ENCODE measurements at regions not wholly inside any gene's neighbourhood (a gene's known extent, or its start where the extent isn't known, plus 50 kb on each side); places are given as distances from the start of the nearest gene placed in this dataset.

DNA sequence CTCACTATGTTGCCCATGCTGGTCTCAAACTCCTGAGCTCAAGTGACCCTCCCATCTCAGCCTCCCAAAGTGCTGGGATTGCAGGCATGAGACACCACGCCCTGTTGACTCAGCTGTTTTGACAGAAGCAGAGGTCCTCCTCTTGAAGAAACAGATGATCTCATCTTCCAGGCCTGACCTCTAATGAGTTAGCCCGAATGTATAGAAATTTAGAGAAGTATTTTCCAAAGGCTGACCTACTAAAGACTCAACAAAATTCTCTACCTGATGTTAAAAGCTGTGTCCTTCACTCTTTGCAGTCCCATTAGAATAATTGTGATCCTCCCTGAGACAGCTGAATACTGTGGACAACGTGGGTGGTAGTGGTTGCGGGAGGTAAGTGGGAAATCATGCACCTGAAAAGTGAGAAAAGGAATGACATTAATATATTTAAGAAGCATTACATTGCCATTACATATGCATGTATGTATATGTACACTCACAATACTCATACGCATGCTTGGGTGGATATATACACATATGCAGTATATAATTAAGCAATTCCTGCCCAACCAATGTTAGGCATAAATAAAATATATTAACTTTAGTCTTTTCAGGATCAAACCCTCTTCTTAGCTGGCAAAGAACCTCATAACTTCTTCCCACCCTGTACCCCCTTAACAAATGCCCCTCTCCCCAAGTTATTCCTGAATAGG, 204.6 kb upstream of the NR2F2 start:
- Histone ChIP-seq H3K27ac (ENCODE audit: low read depth, low read length) (no peak overlapping the region), H4K20me1 (ENCODE audit: control insufficient read depth, insufficient read depth, low read depth, low read length) (no peaks in the 10 kb centered on the region), H3K4me3 (ENCODE audit: low read length) (no peak overlapping the region), H3K9me2 (replicated peaks; ENCODE audit: control insufficient read depth, low read length) (no peaks in the 10 kb centered on the region), H3K4me2 (ENCODE audit: low read length) (no peak overlapping the region), H3K9me3 (ENCODE audit: control insufficient read depth, insufficient read depth, low read length) (peaks cover 5% of the 10 kb centered on the region; the same call in 1 of the 2 replicates), H3F3A (ENCODE audit: control insufficient read depth, insufficient read depth) (no peaks in the 10 kb centered on the region), H3K27me3 (ENCODE audit: control insufficient read depth, low read length) (no peaks in the 10 kb centered on the region), H3K36me3 (ENCODE audit: control insufficient read depth, low read length) (no peaks in the 10 kb centered on the region), H3K4me1 (ENCODE audit: control insufficient read depth, low read length) (no peaks in the 10 kb centered on the region), H3K79me2 (ENCODE audit: control insufficient read depth, low read length) (no peaks in the 10 kb centered on the region)
- no peak for TF ChIP-seq EZH2phosphoT487 (IDR thresholded peaks at IDR 0.05; ENCODE audit: borderline replicate concordance, low read length)
- TF ChIP-seq, protein P1, sequence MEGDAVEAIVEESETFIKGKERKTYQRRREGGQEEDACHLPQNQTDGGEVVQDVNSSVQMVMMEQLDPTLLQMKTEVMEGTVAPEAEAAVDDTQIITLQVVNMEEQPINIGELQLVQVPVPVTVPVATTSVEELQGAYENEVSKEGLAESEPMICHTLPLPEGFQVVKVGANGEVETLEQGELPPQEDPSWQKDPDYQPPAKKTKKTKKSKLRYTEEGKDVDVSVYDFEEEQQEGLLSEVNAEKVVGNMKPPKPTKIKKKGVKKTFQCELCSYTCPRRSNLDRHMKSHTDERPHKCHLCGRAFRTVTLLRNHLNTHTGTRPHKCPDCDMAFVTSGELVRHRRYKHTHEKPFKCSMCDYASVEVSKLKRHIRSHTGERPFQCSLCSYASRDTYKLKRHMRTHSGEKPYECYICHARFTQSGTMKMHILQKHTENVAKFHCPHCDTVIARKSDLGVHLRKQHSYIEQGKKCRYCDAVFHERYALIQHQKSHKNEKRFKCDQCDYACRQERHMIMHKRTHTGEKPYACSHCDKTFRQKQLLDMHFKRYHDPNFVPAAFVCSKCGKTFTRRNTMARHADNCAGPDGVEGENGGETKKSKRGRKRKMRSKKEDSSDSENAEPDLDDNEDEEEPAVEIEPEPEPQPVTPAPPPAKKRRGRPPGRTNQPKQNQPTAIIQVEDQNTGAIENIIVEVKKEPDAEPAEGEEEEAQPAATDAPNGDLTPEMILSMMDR (IDR thresholded peaks at IDR 0.05; ENCODE audit: low read depth, low read length, poor library complexity, severe bottlenecking): no peak

- Histone ChIP-seq H3K9me3 (ENCODE audit: control insufficient read depth, insufficient read depth, low read length) (peaks cover 5% of the 10 kb centered on the region; the same call in 1 of the 2 replicates), H4K20me1 (ENCODE audit: control insufficient read depth, insufficient read depth, low read depth, low read length) (no peaks in the 10 kb centered on the region), H3K4me1 (ENCODE audit: control insufficient read depth, low read length) (no peaks in the 10 kb centered on the region), H3K27ac (ENCODE audit: low read depth, low read length) (no peak overlapping the region), H3K27me3 (ENCODE audit: control insufficient read depth, low read length) (no peaks in the 10 kb centered on the region), H3K4me2 (ENCODE audit: low read length) (no peak overlapping the region), H3F3A (ENCODE audit: control insufficient read depth, insufficient read depth) (no peaks in the 10 kb centered on the region), H3K36me3 (ENCODE audit: control insufficient read depth, low read length) (no peaks in the 10 kb centered on the region), H3K9me2 (replicated peaks; ENCODE audit: control insufficient read depth, low read length) (no peaks in the 10 kb centered on the region), H3K4me3 (ENCODE audit: low read length) (no peak overlapping the region), H3K79me2 (ENCODE audit: control insufficient read depth, low read length) (no peaks in the 10 kb centered on the region)
- no peak for TF ChIP-seq EZH2phosphoT487 (IDR thresholded peaks at IDR 0.05; ENCODE audit: borderline replicate concordance, low read length)
- TF ChIP-seq, protein P1 (IDR thresholded peaks at IDR 0.05; ENCODE audit: low read depth, low read length, poor library complexity, severe bottlenecking): no peak
Measured at GRCh38 chr15:96126859-96127258, 203.6 kb upstream of the NR2F2 start.

DNA sequence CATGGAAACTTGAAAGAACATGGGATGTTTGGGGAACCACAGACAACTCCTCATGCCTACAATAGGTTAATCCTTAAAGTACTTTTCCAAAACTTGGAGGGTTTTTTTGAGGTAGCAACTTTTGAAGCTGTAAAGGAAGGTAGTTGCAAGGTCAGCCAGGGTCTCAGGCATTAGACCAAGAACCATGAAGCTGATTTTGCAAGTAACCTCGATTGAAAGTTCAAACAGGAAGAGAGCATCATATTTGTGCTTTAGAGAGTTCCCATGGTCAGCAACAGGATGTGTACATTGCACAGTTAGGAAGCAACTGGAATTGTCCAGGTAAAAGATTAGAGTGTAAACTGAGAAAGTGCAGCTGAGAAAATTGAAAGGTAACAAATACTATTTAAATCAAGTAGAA, 199.8 kb upstream of the NR2F2 start:
- TF ChIP-seq, protein P1 (IDR thresholded peaks at IDR 0.05; ENCODE audit: low read depth, low read length, poor library complexity, severe bottlenecking): no peak
- no peak for TF ChIP-seq EZH2phosphoT487 (IDR thresholded peaks at IDR 0.05; ENCODE audit: borderline replicate concordance, low read length)
- Histone ChIP-seq H4K20me1 (ENCODE audit: control insufficient read depth, insufficient read depth, low read depth, low read length) (no peaks in the 10 kb centered on the region), H3K4me1 (ENCODE audit: control insufficient read depth, low read length) (no peaks in the 10 kb centered on the region), H3K79me2 (ENCODE audit: control insufficient read depth, low read length) (no peaks in the 10 kb centered on the region), H3K27ac (ENCODE audit: low read depth, low read length) (no peak overlapping the region), H3K9me3 (ENCODE audit: control insufficient read depth, insufficient read depth, low read length) (peaks cover 5% of the 10 kb centered on the region; the same call in 1 of the 2 replicates), H3K4me3 (ENCODE audit: low read length) (no peak overlapping the region), H3K9me2 (replicated peaks; ENCODE audit: control insufficient read depth, low read length) (no peaks in the 10 kb centered on the region), H3K36me3 (ENCODE audit: control insufficient read depth, low read length) (no peaks in the 10 kb centered on the region), H3K4me2 (ENCODE audit: low read length) (no peak overlapping the region), H3K27me3 (ENCODE audit: control insufficient read depth, low read length) (no peaks in the 10 kb centered on the region), H3F3A (ENCODE audit: control insufficient read depth, insufficient read depth) (no peaks in the 10 kb centered on the region)

Measured in DOHH2 (cell line).